Left lung (tissue), 4 donors: ENCODE measurements at regions not wholly inside any gene's neighbourhood (a gene's known extent, or its start where the extent isn't known, plus 50 kb on each side); places are given as distances from the start of the nearest gene placed in this dataset.

Experiments used
- ATAC-seq: fragments of 200-7000 bp; cut with Tn5 transposase; one replicate; pipeline ENCODE4 v1.9.1; 2020; ENCODE audit warnings: moderate library complexity
- DNase-seq, 4 donors: peaks; one replicate each; pipeline ENCODE4 v3.0.0-alpha.2; 2013 to 2020
- H3K27ac ChIP-seq, 2 donors: fragments of 200-600 bp; sonication (generic) in 1 of 2; one replicate each; pipeline versions ENCODE4 v1.5.0 to v1.8.0; 2020 to 2021
- H3K27me3 ChIP-seq, 2 donors: fragments of 200-600 bp; sonication (generic) in 1 of 2; one replicate each; pipeline versions ENCODE4 v1.5.0 to v1.8.0; 2020 to 2021
- H3K36me3 ChIP-seq, 2 donors: fragments of 200-600 bp; sonication (generic) in 1 of 2; one replicate each; pipeline versions ENCODE4 v1.5.0 to v1.8.0; 2020 to 2021
- H3K4me1 ChIP-seq, 2 donors: fragments of 200-600 bp; one replicate each; pipeline ENCODE4 v1.8.0; 2021
- H3K4me3 ChIP-seq, 2 donors: fragments of 200-600 bp; sonication (generic) in 1 of 2; one replicate each; pipeline versions ENCODE4 v1.5.0 to v1.8.0; 2020 to 2021; ENCODE audit warnings: mild to moderate bottlenecking in 1 of 2
- H3K9me3 ChIP-seq, 2 donors: fragments of 200-600 bp; sonication (generic) in 1 of 2; one replicate each; pipeline versions ENCODE4 v1.5.0 to v1.8.0; 2020 to 2021
- CTCF ChIP-seq, 2 donors: fragments of 200-600 bp; sonication (generic) in 1 of 2; IDR thresholded peaks; one replicate each; pipeline versions ENCODE4 v1.5.0 to v1.8.0; 2021; ENCODE audit warnings: antibody characterized with exemption in 2 of 2
- intact Hi-C, 2 donors: fragments of 100-400 bp; cut with DNase I; formaldehyde crosslinking; loops; one replicate each; pipeline versions ENCODE4 v1.11.2 to v1.14.2; 2022
- donor health status: DM: no; HTN: yes; CAD: no.
- donor health status: DM: no; HTN: no; CAD: no.

DNA sequence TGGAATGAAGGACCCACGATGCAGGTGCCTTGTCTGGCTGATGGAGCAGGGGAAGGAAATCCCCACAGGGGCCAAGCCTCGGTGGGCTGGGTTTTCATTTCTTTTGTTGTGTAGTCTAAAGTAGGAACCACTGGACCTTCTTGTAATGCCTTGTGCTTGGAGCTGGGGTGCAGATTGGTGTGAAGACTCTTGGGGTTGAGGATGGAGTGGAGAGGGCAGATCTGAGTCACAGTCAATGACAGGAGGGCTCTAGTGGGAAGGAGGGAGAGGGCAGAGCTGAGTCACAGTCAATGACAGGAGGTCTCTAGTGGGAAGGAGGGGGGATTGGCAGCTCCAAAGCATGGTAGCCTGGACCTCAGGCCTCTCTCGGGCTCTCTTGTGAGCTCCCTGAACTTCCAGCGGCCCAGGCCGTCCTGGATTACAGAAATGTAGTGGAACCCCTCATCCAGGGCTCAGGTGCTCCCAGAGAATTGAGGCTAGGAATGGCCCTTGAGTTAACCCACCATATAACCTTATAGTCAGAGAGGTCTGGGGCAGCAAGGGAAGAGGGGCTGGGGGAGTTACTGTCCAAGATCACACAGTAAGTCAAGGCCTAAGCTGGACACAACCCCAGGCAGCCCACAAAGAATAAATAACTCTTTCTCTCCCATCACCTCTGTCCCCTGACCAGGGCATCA is 313.8 kb downstream of the MATN1 start:
- H3K4me3 ChIP-seq = no peak overlapping the region
- H3K27ac ChIP-seq = no peak overlapping the region
- no peaks in the 10 kb centered on the region for H3K9me3 ChIP-seq
- ATAC-seq (no peak), DNase-seq (peak in 1 of 4 donors; percentile 13)
- intact Hi-C loops = no loop called here
- H3K4me1 ChIP-seq = no peaks in the 10 kb centered on the region
- no peak for TF ChIP-seq CTCF (IDR thresholded peaks at IDR 0.05)
- peaks cover 0 to 64% of the 10 kb centered on the region in 2 donors for H3K27me3 ChIP-seq
- no peaks in the 10 kb centered on the region for H3K36me3 ChIP-seq

GRCh38 chr1:30407865-30408580 is 315.4 kb downstream of the MATN1 start:
- ATAC-seq (no peak), DNase-seq (peak in 1 of 4 donors; percentile 10)
- Histone ChIP-seq H3K27ac (no peak overlapping the region), H3K36me3 (no peaks in the 10 kb centered on the region), H3K4me1 (no peaks in the 10 kb centered on the region), H3K9me3 (no peaks in the 10 kb centered on the region), H3K27me3 (peaks cover 0 to 51% of the 10 kb centered on the region in 2 donors), H3K4me3 (no peak overlapping the region)
- intact Hi-C loops = no loop called here
- no peak for TF ChIP-seq CTCF (IDR thresholded peaks at IDR 0.05)

- no peak overlapping the region for H3K27ac ChIP-seq
- H3K27me3 ChIP-seq = peaks cover 0 to 46% of the 10 kb centered on the region in 2 donors
- no peak overlapping the region for H3K4me3 ChIP-seq
- intact Hi-C loops = no loop called here
- no peak for TF ChIP-seq CTCF (IDR thresholded peaks at IDR 0.05)
- H3K4me1 ChIP-seq = no peaks in the 10 kb centered on the region
- H3K9me3 ChIP-seq = no peaks in the 10 kb centered on the region
- ATAC-seq = no peak
- DNase-seq = peak in 1 of 4 donors; percentile 30
- no peaks in the 10 kb centered on the region for H3K36me3 ChIP-seq
Observed at GRCh38 chr1:30406996-30407864, 316.2 kb downstream of the MATN1 start.

- DNase-seq (peak in 1 of 4 donors; percentile 8), ATAC-seq (no peak)
- Histone ChIP-seq H3K36me3 (no peaks in the 10 kb centered on the region), H3K27me3 (peaks cover 0 to 31% of the 10 kb centered on the region in 2 donors), H3K27ac (no peak overlapping the region), H3K4me3 (no peak overlapping the region), H3K4me1 (no peaks in the 10 kb centered on the region), H3K9me3 (no peaks in the 10 kb centered on the region)
- TF ChIP-seq CTCF (IDR thresholded peaks at IDR 0.05) = no peak
- intact Hi-C loops = no loop called here
Observed at GRCh38 chr1:30405631-30406212, 317.7 kb downstream of the MATN1 start.
